SU-DHL-6 (cell line): ENCODE measurements at regions not wholly inside any gene's neighbourhood (a gene's known extent, or its start where the extent isn't known, plus 50 kb on each side); places are given as distances from the start of the nearest gene placed in this dataset.

ENCODE experiments used
- H2AFZ ChIP-seq: fragments of 200-600 bp; sonication (generic); 2 replicates; pipeline ENCODE4 v1.6.1; 2014; ENCODE audit warnings: low read depth, mild to moderate bottlenecking, moderate library complexity, mixed read lengths, antibody characterized with exemption, low read length; ENCODE audit not compliant: severe bottlenecking
- H3F3A ChIP-seq: fragments of 200-600 bp; shearing (Covaris generic); 2 replicates; pipeline ENCODE4 v1.6.0; 2016; ENCODE audit warnings: antibody characterized with exemption, mild to moderate bottlenecking; ENCODE audit not compliant: insufficient read depth
- H3K27ac ChIP-seq: fragments of 200-600 bp; sonication (generic); 2 replicates; pipeline ENCODE4 v1.5.1; 2016; ENCODE audit warnings: low read depth, mild to moderate bottlenecking, low read length, moderate library complexity, mixed read lengths
- H3K27me3 ChIP-seq: fragments of 200-600 bp; sonication (generic), shearing (Covaris generic); 2 replicates; pipeline ENCODE4 v1.6.0; 2014; ENCODE audit warnings: mild to moderate bottlenecking, low read length
- H3K36me3 ChIP-seq: fragments of 200-600 bp; sonication (generic); 2 replicates; pipeline ENCODE4 v1.6.1; 2014; ENCODE audit warnings: mild to moderate bottlenecking, low read length, mixed read lengths
- H3K4me2 ChIP-seq: fragments of 300-600, 200-600 bp; shearing (Covaris generic), sonication (generic); 2 replicates; pipeline ENCODE4 v1.6.0; 2014; ENCODE audit warnings: low read length, low read depth, mild to moderate bottlenecking; ENCODE audit not compliant: poor library complexity, severe bottlenecking
- H3K4me3 ChIP-seq: fragments of 200-600 bp; sonication (generic); 2 replicates; pipeline ENCODE4 v1.5.1; 2014; ENCODE audit warnings: antibody characterized with exemption, low read length, mild to moderate bottlenecking, mixed read lengths; ENCODE audit not compliant: insufficient read depth, poor library complexity, severe bottlenecking
- H3K79me2 ChIP-seq: fragments of 200-600 bp; sonication (generic); 2 replicates; pipeline ENCODE4 v1.6.1; 2014; ENCODE audit warnings: mild to moderate bottlenecking, low read length, moderate library complexity; ENCODE audit not compliant: insufficient read depth
- H3K9ac ChIP-seq: fragments of 200-600 bp; sonication (generic); 2 replicates; pipeline ENCODE4 v1.7.0; 2014; ENCODE audit warnings: mild to moderate bottlenecking, low read length
- H3K9me2 ChIP-seq: fragments of 200-600 bp; sonication (generic); replicated peaks from 2 replicates; pipeline ENCODE4 v1.6.1; 2014; ENCODE audit warnings: low read length; ENCODE audit not compliant: insufficient read depth
- H3K9me3 ChIP-seq: fragments of 200-600 bp; sonication (generic); 2 replicates; pipeline ENCODE4 v1.6.1; 2014; ENCODE audit warnings: low read length, mixed read lengths; ENCODE audit not compliant: insufficient read depth
- H4K20me1 ChIP-seq: fragments of 200-600 bp; sonication (generic); 2 replicates; pipeline ENCODE4 v1.6.1; 2014; ENCODE audit warnings: low read depth, mild to moderate bottlenecking, antibody characterized with exemption, low read length, moderate library complexity, mixed read lengths
- CTCF ChIP-seq: fragments of 200-600 bp; sonication (generic); IDR thresholded peaks from one replicate; pipeline ENCODE4 v1.5.1; 2017; ENCODE audit warnings: antibody characterized with exemption, mild to moderate bottlenecking, low read length, moderate library complexity; ENCODE audit not compliant: insufficient read depth, poor library complexity, severe bottlenecking
- EZH2phosphoT487 ChIP-seq: fragments of 200-600 bp; sonication (generic), shearing (Covaris generic); conservative IDR thresholded peaks from 2 replicates; pipeline ENCODE4 v1.6.1; 2018; ENCODE audit warnings: mild to moderate bottlenecking, antibody characterized with exemption, low read length, moderate library complexity, mixed read lengths

GRCh38 chr9:105127863-105128220 lies 116.6 kb upstream of the SLC44A1 start:
- no peaks in the 10 kb centered on the region for H4K20me1 ChIP-seq
- no peaks in the 10 kb centered on the region for H3F3A ChIP-seq
- H3K36me3 ChIP-seq: no peaks in the 10 kb centered on the region
- no peaks in the 10 kb centered on the region for H3K9me2 ChIP-seq
- H3K27me3 ChIP-seq: no peaks in the 10 kb centered on the region
- no peaks in the 10 kb centered on the region for H3K9me3 ChIP-seq
- TF ChIP-seq CTCF (no peak), EZH2phosphoT487 (no peak)
- no peak overlapping the region for H3K4me3 ChIP-seq
- H2AFZ ChIP-seq: no peak overlapping the region
- no peak overlapping the region for H3K4me2 ChIP-seq
- H3K27ac ChIP-seq: no peak overlapping the region
- H3K9ac ChIP-seq: no peak overlapping the region
- no peaks in the 10 kb centered on the region for H3K79me2 ChIP-seq

GRCh38 chr9:105128908-105129600 lies 115.4 kb upstream of the SLC44A1 start:
- Histone ChIP-seq H3K9me3 (no peaks in the 10 kb centered on the region), H3K4me2 (no peak overlapping the region), H3K4me3 (no peak overlapping the region), H3K36me3 (no peaks in the 10 kb centered on the region), H3K9me2 (no peaks in the 10 kb centered on the region), H3K9ac (no peak overlapping the region), H3F3A (no peaks in the 10 kb centered on the region), H3K79me2 (no peaks in the 10 kb centered on the region), H4K20me1 (no peaks in the 10 kb centered on the region), H2AFZ (no peak overlapping the region), H3K27ac (no peak overlapping the region), H3K27me3 (no peaks in the 10 kb centered on the region)
- TF ChIP-seq CTCF: no peak
- no peak for TF ChIP-seq EZH2phosphoT487

DNA sequence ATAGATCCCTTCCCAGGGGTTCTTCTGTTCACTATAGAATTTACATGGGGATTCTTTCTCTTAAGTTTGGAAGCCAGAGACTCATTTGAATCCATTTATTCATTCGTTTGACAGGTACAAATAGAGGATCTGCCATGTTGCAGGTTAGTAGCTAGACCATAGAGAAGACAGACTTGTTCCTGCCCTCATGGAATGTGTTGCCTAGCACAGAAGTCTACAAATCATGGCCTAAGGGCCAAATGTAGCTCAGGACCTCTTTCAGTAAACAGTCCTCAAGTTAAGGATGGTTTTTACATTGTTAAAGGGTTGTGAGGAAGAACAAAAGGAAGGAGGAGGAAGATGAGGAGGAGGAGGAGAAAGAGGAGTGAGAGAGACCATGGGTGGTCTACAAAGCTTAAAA lies 114.7 kb upstream of the SLC44A1 start:
- no peaks in the 10 kb centered on the region for H3K36me3 ChIP-seq
- no peak overlapping the region for H3K9ac ChIP-seq
- H3K27me3 ChIP-seq: no peaks in the 10 kb centered on the region
- no peak for TF ChIP-seq EZH2phosphoT487
- TF ChIP-seq CTCF: no peak
- H3K79me2 ChIP-seq: no peaks in the 10 kb centered on the region
- H4K20me1 ChIP-seq: no peaks in the 10 kb centered on the region
- no peak overlapping the region for H3K4me3 ChIP-seq
- no peaks in the 10 kb centered on the region for H3K9me2 ChIP-seq
- no peak overlapping the region for H2AFZ ChIP-seq
- no peak overlapping the region for H3K27ac ChIP-seq
- no peak overlapping the region for H3K4me2 ChIP-seq
- H3F3A ChIP-seq: no peaks in the 10 kb centered on the region
- H3K9me3 ChIP-seq: no peaks in the 10 kb centered on the region
